GM08714 (cell line): ENCODE measurements at regions not wholly inside any gene's neighbourhood (a gene's known extent, or its start where the extent isn't known, plus 50 kb on each side); places are given as distances from the start of the nearest gene placed in this dataset.
"Not testable (repeated sequence)": the region's sequence is repeated elsewhere in the genome, so short reads cannot be mapped to it uniquely, and the experiment has no call there.

Source experiments
- H3K4me3 ChIP-seq: fragments of 200-500 bp; sonication (Bioruptor generic); 2 replicates; pipeline ENCODE4 v1.5.1; 2014; ENCODE audit warnings: mild to moderate bottlenecking, low read length, inconsistent platforms
- ZNF274 ChIP-seq: IDR thresholded peaks from 2 replicates; pipeline ENCODE4 v1.6.1; 2012; ENCODE audit warnings: mild to moderate bottlenecking, low read depth, low read length

DNA sequence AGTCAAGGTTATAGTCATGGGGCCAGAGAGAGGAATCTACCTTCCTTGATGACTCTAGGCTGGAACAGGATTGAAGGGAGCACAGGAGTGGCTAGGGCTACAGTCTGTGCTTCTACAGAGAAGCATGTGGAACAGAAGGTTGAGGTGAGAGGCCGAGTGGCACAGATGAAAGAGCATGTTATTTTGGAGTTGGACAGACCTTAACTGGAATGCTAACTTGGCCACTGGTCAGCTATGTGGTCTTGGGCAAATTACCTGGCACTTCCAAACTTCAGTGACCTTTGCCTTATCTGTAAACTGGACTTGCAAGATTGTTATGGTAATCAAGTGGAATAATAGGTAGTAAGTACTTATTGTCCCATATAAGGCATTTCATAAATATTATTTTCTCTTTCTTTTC is 252.7 kb downstream of the KCNRG start:
- no peak overlapping the region for H3K4me3 ChIP-seq
- no peak for TF ChIP-seq ZNF274

DNA sequence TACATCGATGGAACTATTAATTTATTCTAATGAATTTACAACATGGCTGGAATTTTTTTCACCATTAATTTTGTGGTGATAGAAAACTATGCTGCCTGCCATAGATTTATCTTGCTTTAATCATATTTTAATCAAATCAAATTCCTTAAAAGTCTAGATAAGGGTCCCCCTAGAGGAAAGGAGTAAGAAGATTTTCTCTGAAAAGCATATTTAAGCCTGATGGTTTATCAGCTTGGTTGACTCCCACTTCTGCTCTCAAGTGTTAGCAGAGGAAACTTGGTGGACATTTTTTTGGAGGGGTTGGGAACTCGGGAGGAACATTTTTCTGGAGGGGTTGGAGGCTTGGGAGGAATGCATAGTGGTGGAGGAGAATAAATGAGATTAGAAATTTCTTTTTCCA is 253.3 kb downstream of the KCNRG start:
- no peak for TF ChIP-seq ZNF274
- H3K4me3 ChIP-seq = no peak overlapping the region

DNA sequence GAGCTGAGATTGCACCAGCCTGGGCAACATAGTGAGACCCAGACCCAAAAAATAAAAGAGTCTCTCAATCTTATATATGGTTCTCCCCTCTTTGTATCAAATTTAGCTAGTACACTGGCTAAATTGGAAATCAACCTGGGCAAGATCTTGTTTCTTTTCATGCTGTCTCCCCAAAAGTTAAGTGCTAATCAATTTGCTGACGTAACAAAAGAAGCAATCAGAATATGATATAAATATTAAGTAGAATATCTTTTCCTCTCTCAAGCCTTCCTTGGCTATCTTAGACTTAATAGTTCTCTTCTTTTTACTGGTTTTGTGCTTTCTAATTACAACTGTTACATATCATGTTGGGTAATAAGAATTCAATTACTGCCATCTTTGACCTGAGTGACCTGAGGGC is 258.9 kb downstream of the KCNRG start:
- TF ChIP-seq ZNF274 = no peak
- H3K4me3 ChIP-seq = no peak overlapping the region

DNA sequence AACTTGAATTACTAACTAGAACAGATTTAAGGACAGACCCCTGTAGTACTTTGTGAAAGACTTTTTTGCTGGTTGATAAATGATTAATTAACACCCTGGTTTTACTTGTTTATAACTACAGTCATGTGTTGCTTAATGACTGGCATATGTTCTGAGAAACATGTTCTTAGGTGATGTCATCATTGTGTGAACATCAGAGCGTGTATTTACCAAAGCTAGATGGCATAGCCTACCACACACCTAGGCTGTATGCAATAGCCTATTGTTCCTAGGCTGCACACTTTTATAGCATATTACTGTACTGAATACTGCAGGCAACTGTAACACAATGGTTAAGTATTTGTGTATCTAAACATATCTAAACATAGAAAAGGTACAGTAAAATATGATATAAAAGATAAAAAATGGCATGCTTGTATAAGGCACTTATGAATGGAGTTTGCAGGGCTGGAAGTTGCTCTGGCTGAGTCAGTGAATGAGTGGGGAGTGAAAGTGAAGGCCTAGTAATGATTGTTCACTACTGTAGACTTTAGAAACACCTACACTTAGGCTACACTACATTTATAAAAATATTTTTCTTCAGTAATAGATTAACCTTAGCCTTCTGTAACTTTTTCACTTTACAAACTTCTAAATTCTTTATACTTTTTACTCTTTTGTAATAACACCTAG is 260.3 kb downstream of the KCNRG start:
- H3K4me3 ChIP-seq = no peak overlapping the region
- no peak for TF ChIP-seq ZNF274

DNA sequence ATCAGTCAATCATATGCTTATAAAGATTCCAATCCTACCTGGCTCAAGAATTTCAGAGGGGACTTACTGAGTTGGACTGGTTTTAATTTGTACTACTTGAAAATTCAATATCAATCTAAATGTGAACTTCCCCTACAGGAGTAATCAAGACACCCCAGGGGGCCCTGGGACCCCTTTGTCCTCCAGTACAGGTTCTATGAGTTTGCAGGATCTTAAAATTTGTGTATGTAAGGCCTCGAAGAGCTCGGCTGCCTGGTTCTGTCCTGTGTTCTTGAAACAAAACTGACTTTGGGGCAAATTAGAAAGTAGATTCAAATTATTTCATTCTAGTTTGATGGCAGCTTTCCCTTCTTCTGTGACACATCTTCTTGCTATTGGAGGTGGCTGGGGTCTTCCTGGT is 261.3 kb downstream of the KCNRG start:
- H3K4me3 ChIP-seq = no peak overlapping the region
- no peak for TF ChIP-seq ZNF274

DNA sequence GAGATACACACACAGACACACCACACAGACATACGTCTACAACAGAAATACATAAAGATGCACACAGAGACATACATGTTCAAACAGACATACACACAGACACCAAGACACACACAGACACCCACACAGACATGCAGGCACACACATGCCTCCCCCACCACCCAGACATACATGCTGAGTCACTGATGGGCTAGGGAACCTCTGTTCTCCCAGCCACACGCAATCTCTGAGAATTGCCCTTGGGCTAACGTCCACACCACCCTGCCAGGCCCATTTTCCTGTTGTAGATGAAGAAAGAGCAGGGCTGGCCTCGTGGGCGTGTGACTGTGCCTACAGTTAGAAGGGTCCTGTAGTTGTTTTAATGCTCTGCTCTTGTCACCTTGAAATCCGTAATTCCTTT is 261.9 kb downstream of the KCNRG start:
- TF ChIP-seq ZNF274 = no peak
- H3K4me3 ChIP-seq = no peak overlapping the region

DNA sequence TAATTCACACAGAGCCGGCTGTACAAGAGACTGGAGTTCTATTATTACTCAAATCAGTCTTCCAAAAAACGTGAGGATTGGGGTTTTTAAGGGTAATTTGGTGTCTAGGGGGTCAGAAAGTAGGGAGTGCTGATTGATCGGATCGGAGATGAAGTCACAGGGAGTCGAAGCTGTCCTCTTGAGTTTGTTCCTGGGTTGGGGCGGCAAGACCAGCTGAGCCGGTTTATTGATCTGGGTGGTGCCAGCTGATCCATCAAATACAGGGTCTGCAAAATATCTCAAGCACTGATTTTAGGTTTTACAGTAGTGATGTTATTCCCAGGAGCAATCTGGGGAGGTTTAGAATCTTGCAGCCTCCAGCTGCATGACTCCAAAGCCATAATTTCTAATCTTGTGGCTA is 262.7 kb downstream of the KCNRG start:
- no peak overlapping the region for H3K4me3 ChIP-seq
- TF ChIP-seq ZNF274 = no peak

DNA sequence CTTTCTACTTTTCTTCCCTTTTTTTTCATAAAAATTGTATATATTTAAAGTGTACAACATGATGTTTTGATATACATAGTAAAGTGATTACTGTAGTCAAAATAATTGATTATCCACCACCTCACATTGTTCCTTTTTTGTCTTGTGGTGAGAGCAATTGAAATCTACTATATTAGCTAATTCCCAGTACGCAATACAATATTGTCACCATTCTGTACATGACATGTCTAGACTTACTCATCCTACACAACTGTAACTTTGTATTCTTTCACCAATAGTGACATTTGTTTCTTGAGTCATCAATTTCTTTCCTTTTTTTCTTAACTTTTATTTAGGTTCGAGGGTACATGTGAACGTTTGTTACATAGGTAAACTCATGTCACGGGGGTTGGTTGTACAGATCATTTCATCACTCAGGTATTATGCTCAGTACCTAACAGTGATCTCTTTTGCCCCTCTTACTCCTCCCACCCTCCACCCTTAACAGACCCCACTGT is 265.2 kb downstream of the KCNRG start:
- no peak for TF ChIP-seq ZNF274

DNA sequence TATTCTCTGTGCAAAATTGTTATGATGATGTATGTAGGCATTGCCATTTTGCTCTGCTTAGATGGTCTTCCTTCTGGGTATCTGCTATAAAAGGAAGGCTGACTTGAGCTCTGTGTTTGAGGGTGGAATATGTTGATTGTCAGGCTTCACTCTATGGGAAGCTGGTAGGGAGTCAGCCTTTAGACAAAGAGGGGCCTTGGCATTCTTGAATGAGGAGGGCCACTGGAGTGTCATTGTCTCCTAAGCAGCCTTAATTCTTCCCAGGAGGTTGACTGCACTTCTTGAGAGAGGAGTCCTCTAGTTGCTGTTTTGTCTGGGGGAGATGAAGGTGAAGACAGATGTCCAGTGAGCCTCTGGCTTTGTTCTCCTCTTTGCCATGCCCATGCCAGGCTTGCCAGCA is 266.8 kb downstream of the KCNRG start:
- TF ChIP-seq ZNF274 = no peak
- no peak overlapping the region for H3K4me3 ChIP-seq

More for the DNA sequence above, 265.2 kb downstream of the KCNRG start:
- no peak overlapping the region for H3K4me3 ChIP-seq

DNA sequence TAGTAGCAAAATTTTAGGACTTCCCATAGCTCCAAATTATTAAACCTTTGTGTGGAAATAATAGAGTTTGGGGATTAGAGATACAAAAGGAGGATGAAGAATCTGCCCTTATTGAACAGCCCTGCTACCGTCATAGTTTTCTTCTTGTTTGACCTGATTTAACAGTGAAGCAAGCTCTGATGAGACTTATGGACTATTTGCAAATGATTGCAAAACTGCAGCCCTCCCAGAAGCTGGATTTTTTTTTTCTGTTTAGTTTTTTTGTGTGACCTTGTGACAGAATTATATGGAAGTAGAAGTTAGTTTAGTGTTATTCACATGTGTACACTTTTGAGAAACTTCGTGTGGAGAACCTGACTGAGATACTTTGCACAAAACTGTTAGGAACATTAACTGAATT is 267.8 kb downstream of the KCNRG start:
- H3K4me3 ChIP-seq = no peak overlapping the region
- TF ChIP-seq ZNF274 = no peak

DNA sequence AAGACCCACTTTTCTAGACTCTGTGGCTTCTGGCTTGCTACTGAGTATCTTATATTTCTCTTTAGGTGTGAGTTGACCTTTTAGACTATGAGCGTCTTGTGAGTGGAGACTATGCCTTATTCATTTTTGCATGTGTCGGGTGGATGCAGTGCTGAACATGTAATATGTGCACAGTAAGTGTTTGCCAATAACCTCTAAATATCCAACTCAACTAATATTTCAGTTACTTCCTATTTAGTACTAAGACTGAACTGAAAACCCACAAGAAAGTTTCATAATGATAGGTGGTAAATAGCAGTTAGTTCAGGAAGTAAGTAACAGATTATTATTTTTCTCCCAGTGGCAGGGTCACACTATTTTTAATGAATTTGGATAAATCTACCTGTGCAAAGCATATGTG is 269.3 kb downstream of the KCNRG start:
- H3K4me3 ChIP-seq = no peak overlapping the region
- TF ChIP-seq ZNF274 = no peak

DNA sequence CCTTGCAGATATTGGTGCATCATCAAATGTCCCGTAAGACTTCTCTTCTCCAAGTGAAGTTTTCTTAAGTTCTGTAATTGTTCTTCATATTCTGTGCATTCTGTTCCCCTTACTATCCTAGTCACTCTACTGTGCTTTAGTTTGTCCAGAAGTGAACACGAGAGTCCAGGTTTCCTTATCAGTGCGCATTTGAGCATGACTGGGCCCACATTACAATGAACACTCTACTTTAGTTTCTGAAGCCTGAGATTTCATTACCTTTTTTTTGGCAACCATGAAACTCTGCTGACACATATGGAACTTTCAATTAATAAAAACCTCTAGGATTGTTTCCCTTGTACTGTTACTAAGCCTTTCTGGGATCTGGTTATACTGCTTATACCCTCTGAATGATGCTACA is 270.0 kb downstream of the KCNRG start:
- no peak for TF ChIP-seq ZNF274
- H3K4me3 ChIP-seq = no peak overlapping the region

DNA sequence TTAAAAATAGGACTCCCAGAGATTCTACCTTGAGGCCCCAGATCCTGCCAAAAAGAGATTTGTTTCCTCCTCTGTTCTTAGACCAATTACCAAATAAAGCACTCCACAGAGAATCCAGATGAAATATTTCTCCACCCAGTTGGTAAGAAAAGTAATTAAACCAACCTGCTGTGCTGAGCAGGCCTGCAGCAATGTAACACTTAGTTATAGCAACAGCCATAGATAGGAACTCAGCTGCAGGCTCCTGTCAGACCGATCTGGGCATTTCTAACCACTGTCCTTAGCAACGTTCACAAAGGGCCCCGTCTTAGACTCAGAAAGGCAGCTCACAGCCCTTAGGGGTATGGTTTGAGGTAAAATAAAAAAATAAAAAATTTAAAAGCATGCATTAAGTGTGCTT is 271.1 kb downstream of the KCNRG start:
- no peak overlapping the region for H3K4me3 ChIP-seq
- no peak for TF ChIP-seq ZNF274

DNA sequence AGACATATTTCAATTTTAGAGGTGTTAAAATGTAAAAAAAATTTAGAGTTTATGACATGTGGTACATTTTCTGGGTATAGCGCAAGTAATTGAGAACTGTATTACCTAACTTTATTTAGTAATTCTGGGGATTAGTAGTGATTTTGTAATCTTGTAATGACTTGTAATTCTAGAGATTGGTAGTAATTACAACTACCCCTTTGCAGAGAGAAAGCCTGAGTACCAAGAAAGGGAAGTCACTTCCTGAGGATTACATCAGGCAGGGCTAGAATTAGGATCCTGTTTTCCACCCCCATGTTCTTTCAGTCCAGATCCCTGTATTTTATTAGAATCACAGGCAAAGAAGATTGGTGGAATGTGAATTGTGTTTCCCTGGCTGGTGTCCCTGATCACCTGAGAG is 274.9 kb downstream of the KCNRG start:
- no peak for TF ChIP-seq ZNF274
- no peak overlapping the region for H3K4me3 ChIP-seq

DNA sequence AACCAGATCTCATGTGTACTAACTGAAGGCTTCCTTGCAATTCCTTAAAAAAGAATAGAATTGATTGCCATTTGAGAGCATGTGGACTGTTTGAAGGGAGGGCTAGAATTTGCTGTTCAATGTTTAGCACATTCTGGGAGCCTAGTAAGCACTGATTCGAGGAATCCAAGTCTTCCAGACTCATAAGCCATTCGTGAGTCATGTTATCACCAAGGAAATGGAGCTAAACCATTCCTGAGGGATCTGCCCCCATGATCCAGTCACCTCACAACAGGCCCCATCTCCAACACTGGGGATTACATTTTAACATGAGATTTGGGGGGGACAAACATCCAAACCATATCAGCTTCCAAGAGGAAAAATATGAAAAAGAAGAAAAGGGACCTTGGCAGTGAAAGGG is 276.4 kb downstream of the KCNRG start:
- TF ChIP-seq ZNF274 = no peak
- H3K4me3 ChIP-seq = no peak overlapping the region

DNA sequence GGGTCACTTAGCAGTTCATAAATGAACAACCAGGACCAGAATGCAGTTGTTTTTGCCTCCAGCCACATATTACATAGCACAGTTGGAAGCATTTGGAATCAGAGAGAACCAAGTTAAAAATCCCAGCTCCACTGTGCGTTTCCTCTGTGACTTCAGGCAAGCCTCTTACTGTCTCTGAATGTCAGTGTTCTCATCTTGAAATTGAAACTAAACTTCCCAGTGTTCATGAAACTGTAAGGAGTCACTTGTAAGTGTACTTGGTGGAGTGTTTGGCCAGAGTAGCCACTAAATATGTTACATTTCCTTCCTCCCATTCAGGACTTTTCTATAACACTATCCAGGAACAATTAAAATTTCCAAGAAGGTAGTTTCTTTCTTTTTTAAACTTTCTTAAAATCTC is 276.8 kb downstream of the KCNRG start:
- H3K4me3 ChIP-seq = no peak overlapping the region
- TF ChIP-seq ZNF274 = no peak

DNA sequence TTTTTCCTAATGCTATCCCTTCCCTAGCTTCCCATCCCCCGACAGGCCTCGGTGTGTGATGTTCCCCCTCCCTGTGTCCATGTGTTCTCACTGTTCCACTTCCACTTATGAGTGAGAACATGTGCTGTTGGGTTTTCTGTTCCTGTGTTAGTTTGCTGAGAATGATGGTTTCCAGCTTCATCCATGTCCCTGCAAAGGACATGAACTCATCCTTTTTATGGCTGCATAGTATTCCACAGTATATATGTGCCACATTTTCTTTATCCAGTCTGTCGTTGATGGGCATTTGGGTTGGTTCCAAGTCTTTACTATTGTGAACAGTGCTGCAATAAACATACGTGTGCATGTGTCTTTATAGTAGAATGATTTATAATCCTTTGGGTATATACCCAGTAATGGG is 279.2 kb downstream of the KCNRG start:
- H3K4me3 ChIP-seq = not testable (repeated sequence)
